ENCODE measurements at regions not wholly inside any gene's neighbourhood (a gene's known extent, or its start where the extent isn't known, plus 50 kb on each side); places are given as distances from the start of the nearest gene placed in this dataset.
"Not testable (repeated sequence)": the region's sequence is repeated elsewhere in the genome, so short reads cannot be mapped to it uniquely, and the experiment has no call there.

DNA sequence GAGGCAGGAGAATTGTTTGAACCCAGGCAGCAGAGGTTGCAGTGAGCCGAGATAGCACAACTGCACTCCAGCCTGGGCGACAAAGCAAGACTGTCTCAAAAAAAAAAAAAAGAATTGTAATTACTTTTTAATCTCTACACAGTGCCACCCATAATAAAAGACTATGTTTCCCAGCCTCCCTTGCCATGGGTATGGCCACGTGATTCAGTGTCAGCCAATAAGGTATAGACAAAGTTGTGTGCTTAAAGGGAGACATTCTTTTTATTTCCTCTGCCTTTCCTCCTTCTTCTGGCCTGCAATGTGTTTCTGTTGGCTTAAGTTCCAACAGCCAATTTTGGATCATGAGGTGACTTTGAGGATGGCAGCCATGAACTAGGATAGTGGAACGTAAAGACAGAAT is 406.9 kb downstream of the LNPK start:
- no peaks in the 10 kb centered on the region for H3K27me3 ChIP-seq (ENCODE audit: control insufficient read depth in 3 of 3, insufficient read depth in 3 of 3, low read depth in 1 of 3, low read length in 3 of 3)
- no peak overlapping the region for H2BK120ac ChIP-seq (ENCODE audit: low read depth, low read length)
- H3K4me1 ChIP-seq (ENCODE audit: control insufficient read depth in 2 of 2, insufficient read depth in 1 of 2, low read depth in 1 of 2, low read length in 2 of 2), result no peaks in the 10 kb centered on the region
- no peak overlapping the region for H3K23ac ChIP-seq (ENCODE audit: low read depth, low read length, poor library complexity)
- H2BK15ac ChIP-seq (ENCODE audit: low read length), result no peak overlapping the region
- no peak for DNase-seq (ENCODE audit: low spot score)
- no peak overlapping the region for H3K27ac ChIP-seq (replicated peaks; ENCODE audit: low read length)
- no peak overlapping the region for H3K4me3 ChIP-seq (ENCODE audit: low read length in 2 of 2)
- no CpG with 5 or more reads among the region's 4 CpGs for WGBS, 2 donors (ENCODE audit: extremely low coverage in 2 of 2, insufficient read length in 2 of 2, insufficient replicate concordance in 1 of 2)
- no peak overlapping the region for H3K9ac ChIP-seq (ENCODE audit: low read depth, low read length, poor library complexity)
- no peaks in the 10 kb centered on the region for H3K9me3 ChIP-seq (replicated peaks in 1 of 2; ENCODE audit: control insufficient read depth in 2 of 2, insufficient read depth in 1 of 2, low read depth in 1 of 2, low read length in 2 of 2)
- H2BK5ac ChIP-seq (ENCODE audit: low read length), result no peak overlapping the region
- H3K14ac ChIP-seq (ENCODE audit: low read length), result no peak overlapping the region
- no peak overlapping the region for H3K18ac ChIP-seq (ENCODE audit: low read length)
- H4K91ac ChIP-seq (ENCODE audit: low read depth, low read length, poor library complexity), result no peak overlapping the region
- H2AFZ ChIP-seq (ENCODE audit: low read length), result no peak overlapping the region
- no peaks in the 10 kb centered on the region for H3K36me3 ChIP-seq (replicated peaks in 1 of 2; ENCODE audit: control insufficient read depth in 2 of 2, insufficient read depth in 2 of 2, low read length in 2 of 2)
- H4K8ac ChIP-seq (ENCODE audit: low read depth, low read length), result no peak overlapping the region
- H3K4ac ChIP-seq (ENCODE audit: low read length), result no peak overlapping the region
- no peak overlapping the region for H2AK5ac ChIP-seq (ENCODE audit: low read depth, low read length)
- no peaks in the 10 kb centered on the region for H3K79me1 ChIP-seq (ENCODE audit: low read depth, low read length)
- H2BK12ac ChIP-seq (ENCODE audit: low read length), result no peak overlapping the region
- no peak overlapping the region for H3K4me2 ChIP-seq (ENCODE audit: insufficient read depth, low read length, poor library complexity, severe bottlenecking)

DNA sequence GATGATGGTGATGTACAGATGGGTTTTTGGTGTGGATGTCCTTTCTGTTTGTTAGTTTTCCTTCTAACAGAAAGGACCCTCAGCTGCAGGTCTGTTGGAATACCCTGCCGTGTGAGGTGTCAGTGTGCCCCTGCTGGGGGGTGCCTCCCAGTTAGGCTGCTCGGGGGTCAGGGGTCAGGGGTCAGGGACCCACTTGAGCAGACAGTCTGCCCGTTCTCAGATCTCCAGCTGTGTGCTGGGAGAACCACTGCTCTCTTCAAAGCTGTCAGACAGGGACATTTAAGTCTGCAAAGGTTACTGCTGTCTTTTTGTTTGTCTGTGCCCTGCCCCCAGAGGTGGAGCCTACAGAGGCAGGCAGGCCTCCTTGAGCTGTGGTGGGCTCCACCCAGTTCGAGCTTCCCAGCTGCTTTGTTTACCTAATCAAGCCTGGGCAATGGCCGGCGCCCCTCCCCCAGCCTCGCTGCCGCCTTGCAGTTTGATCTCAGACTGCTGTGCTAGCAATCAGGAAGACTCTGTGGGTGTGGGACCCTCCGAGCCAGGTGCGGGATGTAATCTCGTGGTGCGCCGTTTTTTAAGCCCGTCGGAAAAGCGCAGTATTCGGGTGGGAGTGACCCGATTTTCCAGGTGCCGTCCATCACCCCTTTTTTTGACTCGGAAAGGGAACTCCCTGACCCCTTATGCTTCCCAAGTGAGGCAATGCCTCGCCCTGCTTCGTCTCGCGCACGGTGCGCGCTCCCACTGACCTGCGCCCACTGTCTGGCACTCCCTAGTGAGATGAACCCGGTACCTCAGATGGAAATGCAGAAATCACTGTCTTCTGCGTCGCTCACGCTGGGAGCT is 408.2 kb downstream of the LNPK start:
- H3K9ac ChIP-seq (ENCODE audit: low read depth, low read length, poor library complexity); H3K4ac ChIP-seq (ENCODE audit: low read length); H3K4me2 ChIP-seq (ENCODE audit: insufficient read depth, low read length, poor library complexity, severe bottlenecking); H3K14ac ChIP-seq (ENCODE audit: low read length); H3K9me3 ChIP-seq (replicated peaks in 1 of 2; ENCODE audit: control insufficient read depth in 2 of 2, insufficient read depth in 1 of 2, low read depth in 1 of 2, low read length in 2 of 2); H4K8ac ChIP-seq (ENCODE audit: low read depth, low read length); H3K27ac ChIP-seq (replicated peaks; ENCODE audit: low read length); H3K4me1 ChIP-seq (ENCODE audit: control insufficient read depth in 2 of 2, insufficient read depth in 1 of 2, low read depth in 1 of 2, low read length in 2 of 2); H3K36me3 ChIP-seq (replicated peaks in 1 of 2; ENCODE audit: control insufficient read depth in 2 of 2, insufficient read depth in 2 of 2, low read length in 2 of 2); H4K91ac ChIP-seq (ENCODE audit: low read depth, low read length, poor library complexity); H3K27me3 ChIP-seq (ENCODE audit: control insufficient read depth in 3 of 3, insufficient read depth in 3 of 3, low read depth in 1 of 3, low read length in 3 of 3); H2BK15ac ChIP-seq (ENCODE audit: low read length); H2AK5ac ChIP-seq (ENCODE audit: low read depth, low read length); H3K23ac ChIP-seq (ENCODE audit: low read depth, low read length, poor library complexity); H2BK120ac ChIP-seq (ENCODE audit: low read depth, low read length); DNase-seq (ENCODE audit: low spot score); H2BK5ac ChIP-seq (ENCODE audit: low read length); H3K18ac ChIP-seq (ENCODE audit: low read length); H3K79me1 ChIP-seq (ENCODE audit: low read depth, low read length): not testable (repeated sequence)
- WGBS, 2 donors (ENCODE audit: extremely low coverage in 2 of 2, insufficient read length in 2 of 2, insufficient replicate concordance in 1 of 2), result no CpG with 5 or more reads among the region's 32 CpGs
- Histone ChIP-seq H2BK12ac (ENCODE audit: low read length) (peak overlapping the region; percentile 22), H2AFZ (ENCODE audit: low read length) (peak overlapping the region; percentile 72), H3K4me3 (ENCODE audit: low read length in 2 of 2) (peak overlapping the region in 1 of 2 donors; percentile 32)

DNA sequence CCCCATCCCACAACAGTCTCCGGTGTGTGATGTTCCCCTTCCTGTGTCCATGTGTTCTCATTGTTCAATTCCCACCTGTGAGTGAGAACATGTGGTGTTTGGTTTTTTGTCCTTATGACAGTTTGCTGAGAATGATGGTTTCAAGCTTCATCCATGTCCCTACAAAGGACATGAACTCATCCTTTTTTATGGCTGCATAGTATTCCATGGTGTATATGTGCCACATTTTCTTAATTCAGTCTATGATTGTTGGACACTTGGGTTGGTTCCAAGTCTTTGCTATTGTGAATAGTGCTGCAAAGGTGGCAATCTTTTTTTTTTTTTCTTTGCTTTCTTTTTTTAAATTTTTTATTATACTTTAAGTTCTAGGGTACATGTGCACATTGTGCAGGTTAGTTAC is 406.7 kb upstream of the ATP5MC3 start:
- H3K27me3 ChIP-seq (ENCODE audit: control insufficient read depth in 3 of 3, insufficient read depth in 3 of 3, low read depth in 1 of 3, low read length in 3 of 3); H3K36me3 ChIP-seq (replicated peaks in 1 of 2; ENCODE audit: control insufficient read depth in 2 of 2, insufficient read depth in 2 of 2, low read length in 2 of 2); H4K8ac ChIP-seq (ENCODE audit: low read depth, low read length); H2BK120ac ChIP-seq (ENCODE audit: low read depth, low read length); H3K4ac ChIP-seq (ENCODE audit: low read length); H3K79me1 ChIP-seq (ENCODE audit: low read depth, low read length); H3K9me3 ChIP-seq (replicated peaks in 1 of 2; ENCODE audit: control insufficient read depth in 2 of 2, insufficient read depth in 1 of 2, low read depth in 1 of 2, low read length in 2 of 2); H2AFZ ChIP-seq (ENCODE audit: low read length); H4K91ac ChIP-seq (ENCODE audit: low read depth, low read length, poor library complexity); H2AK5ac ChIP-seq (ENCODE audit: low read depth, low read length); H3K14ac ChIP-seq (ENCODE audit: low read length); H2BK15ac ChIP-seq (ENCODE audit: low read length); H3K4me1 ChIP-seq (ENCODE audit: control insufficient read depth in 2 of 2, insufficient read depth in 1 of 2, low read depth in 1 of 2, low read length in 2 of 2); H2BK5ac ChIP-seq (ENCODE audit: low read length); H3K9ac ChIP-seq (ENCODE audit: low read depth, low read length, poor library complexity); H3K27ac ChIP-seq (replicated peaks; ENCODE audit: low read length); H3K18ac ChIP-seq (ENCODE audit: low read length); H3K23ac ChIP-seq (ENCODE audit: low read depth, low read length, poor library complexity); H2BK12ac ChIP-seq (ENCODE audit: low read length); H3K4me2 ChIP-seq (ENCODE audit: insufficient read depth, low read length, poor library complexity, severe bottlenecking); DNase-seq (ENCODE audit: low spot score); H3K4me3 ChIP-seq (ENCODE audit: low read length in 2 of 2): not testable (repeated sequence)
- whole genome bisulfite sequencing, 2 donors (ENCODE audit: extremely low coverage in 2 of 2, insufficient read length in 2 of 2, insufficient replicate concordance in 1 of 2), result no CpG with 5 or more reads among the region's 1 CpG

DNA sequence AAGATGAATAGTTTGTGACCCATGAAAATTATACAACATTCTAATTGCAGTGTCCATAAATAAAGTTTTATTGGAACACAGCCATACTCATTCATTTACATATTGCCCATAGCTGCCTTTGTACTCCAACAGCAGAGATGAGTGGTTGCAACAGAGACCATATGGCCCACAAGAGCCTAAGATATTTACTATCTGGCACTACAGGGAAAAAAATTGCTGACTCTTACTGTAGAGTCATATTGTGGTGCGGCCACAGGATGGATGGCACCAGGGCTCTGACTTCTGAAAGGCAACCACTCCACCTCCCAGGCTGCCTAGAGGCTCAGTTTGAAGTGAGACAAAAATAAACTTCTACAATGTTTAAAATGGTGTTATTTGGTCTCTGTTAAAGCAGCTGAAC is 404.0 kb upstream of the ATP5MC3 start:
- Histone ChIP-seq H2AFZ (ENCODE audit: low read length) (no peak overlapping the region), H3K18ac (ENCODE audit: low read length) (no peak overlapping the region), H2BK15ac (ENCODE audit: low read length) (no peak overlapping the region), H4K91ac (ENCODE audit: low read depth, low read length, poor library complexity) (no peak overlapping the region), H3K36me3 (replicated peaks in 1 of 2; ENCODE audit: control insufficient read depth in 2 of 2, insufficient read depth in 2 of 2, low read length in 2 of 2) (no peaks in the 10 kb centered on the region), H4K8ac (ENCODE audit: low read depth, low read length) (no peak overlapping the region), H3K9ac (ENCODE audit: low read depth, low read length, poor library complexity) (no peak overlapping the region), H3K9me3 (replicated peaks in 1 of 2; ENCODE audit: control insufficient read depth in 2 of 2, insufficient read depth in 1 of 2, low read depth in 1 of 2, low read length in 2 of 2) (no peaks in the 10 kb centered on the region), H3K27ac (replicated peaks; ENCODE audit: low read length) (no peak overlapping the region), H3K79me1 (ENCODE audit: low read depth, low read length) (no peaks in the 10 kb centered on the region), H3K27me3 (ENCODE audit: control insufficient read depth in 3 of 3, insufficient read depth in 3 of 3, low read depth in 1 of 3, low read length in 3 of 3) (no peaks in the 10 kb centered on the region), H3K23ac (ENCODE audit: low read depth, low read length, poor library complexity) (no peak overlapping the region), H3K14ac (ENCODE audit: low read length) (no peak overlapping the region), H2BK12ac (ENCODE audit: low read length) (no peak overlapping the region), H3K4me3 (ENCODE audit: low read length in 2 of 2) (no peak overlapping the region), H2BK5ac (ENCODE audit: low read length) (no peak overlapping the region), H2BK120ac (ENCODE audit: low read depth, low read length) (no peak overlapping the region), H3K4ac (ENCODE audit: low read length) (no peak overlapping the region), H2AK5ac (ENCODE audit: low read depth, low read length) (no peak overlapping the region), H3K4me1 (ENCODE audit: control insufficient read depth in 2 of 2, insufficient read depth in 1 of 2, low read depth in 1 of 2, low read length in 2 of 2) (no peaks in the 10 kb centered on the region), H3K4me2 (ENCODE audit: insufficient read depth, low read length, poor library complexity, severe bottlenecking) (no peak overlapping the region)
- DNase-seq (ENCODE audit: low spot score), result no peak
- WGBS, 2 donors (ENCODE audit: extremely low coverage in 2 of 2, insufficient read length in 2 of 2, insufficient replicate concordance in 1 of 2), result no CpG with 5 or more reads among the region's 1 CpG

Data from neuronal stem cell (in vitro differentiated cells).